Gastrocnemius medialis (tissue), 4 donors: ENCODE measurements at regions not wholly inside any gene's neighbourhood (a gene's known extent, or its start where the extent isn't known, plus 50 kb on each side); places are given as distances from the start of the nearest gene placed in this dataset.

Experiments
- CTCF ChIP-seq, 5 experiments: fragments of 450-650 bp in 3 of 5; fragments of 200-600 bp in 2 of 5; sonication (generic) in 2 of 5; IDR thresholded peaks in 4 of 5; conservative IDR thresholded peaks in 1 of 5; 1 replicate in 4 of 5; 2 replicates in 1 of 5; pipeline ENCODE4 v1.5.1; 2016 to 2019; ENCODE audit warnings: antibody characterized with exemption in 5 of 5, mild to moderate bottlenecking in 3 of 5, moderate library complexity in 3 of 5
- POLR2A ChIP-seq, 2 donors: fragments of 450-650 bp; IDR thresholded peaks; one replicate each; pipeline ENCODE4 v1.6.1; 2017; ENCODE audit warnings: antibody characterized with exemption in 2 of 2, mild to moderate bottlenecking in 2 of 2, moderate library complexity in 2 of 2

DNA sequence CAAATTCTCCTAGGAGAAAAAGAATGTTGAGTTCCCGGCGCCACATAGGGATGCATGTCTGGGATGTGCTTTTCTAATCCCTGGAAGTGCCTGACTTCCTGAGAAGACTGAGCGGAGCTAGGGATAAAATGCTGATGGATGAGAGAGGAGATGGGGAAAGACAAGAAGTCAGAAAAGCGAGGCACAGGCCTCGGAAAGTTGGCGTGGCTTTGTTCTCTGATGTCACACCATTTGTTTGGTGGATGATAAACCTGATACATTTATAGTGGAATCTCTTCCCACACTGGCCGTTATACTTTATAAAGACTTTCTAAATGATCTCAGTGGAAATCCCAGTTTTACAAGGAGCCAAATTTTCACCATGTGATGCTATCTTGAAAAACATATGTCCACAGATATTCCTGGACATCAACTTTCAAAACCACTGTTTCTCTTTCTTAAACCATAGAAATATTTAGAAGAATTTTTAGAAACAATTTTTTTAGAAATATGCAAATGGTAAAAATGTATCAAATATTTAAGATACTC is 188.8 kb upstream of the SVIL start:
- TF ChIP-seq CTCF (IDR thresholded peaks at IDR 0.05 in 4 of 5, conservative IDR thresholded peaks at IDR 0.05 in 1 of 5) (no peak), POLR2A (IDR thresholded peaks at IDR 0.05) (no peak)
